ENCODE measurements at regions not wholly inside any gene's neighbourhood (a gene's known extent, or its start where the extent isn't known, plus 50 kb on each side); places are given as distances from the start of the nearest gene placed in this dataset.

- no peaks in the 10 kb centered on the region for H3K9me3 ChIP-seq
- H3K36me3 ChIP-seq = no peaks in the 10 kb centered on the region
- H3K27ac ChIP-seq = no peak overlapping the region
- intact Hi-C loops (cut with DNase I) = no loop called here
- WGBS, 3 donors = 76 to 86% (median 79%) methylated on average over 1 of the region's 1 CpG
- TF ChIP-seq EP300 (IDR thresholded peaks at IDR 0.05) (no peak), POLR2A (IDR thresholded peaks at IDR 0.05) (no peak), CTCF (IDR thresholded peaks at IDR 0.05) (no peak)
- no peak overlapping the region for H3K4me3 ChIP-seq
- H3K27me3 ChIP-seq = no peaks in the 10 kb centered on the region
- H3K4me1 ChIP-seq (ENCODE audit: insufficient read depth) = no peaks in the 10 kb centered on the region
- DNase-seq = no peak
Observed at GRCh38 chr2:122977580-122977979, 1047.5 kb upstream of the CNTNAP5 start.

GRCh38 chr2:122980671-122981070 lies 1044.4 kb upstream of the CNTNAP5 start:
- H3K9me3 ChIP-seq = no peaks in the 10 kb centered on the region
- no peaks in the 10 kb centered on the region for H3K36me3 ChIP-seq
- WGBS, 3 donors = 59 to 61% (median 59%) methylated on average over 5 of the region's 5 CpGs
- DNase-seq = no peak
- no peaks in the 10 kb centered on the region for H3K4me1 ChIP-seq (ENCODE audit: insufficient read depth)
- intact Hi-C loops (cut with DNase I) = loop anchor here in 1 of 4 donors (2.0 kb wide), 1 partner anchor 14 kb away; no protein-coding TSS in a partner anchor
- TF ChIP-seq POLR2A (IDR thresholded peaks at IDR 0.05) (no peak), CTCF (IDR thresholded peaks at IDR 0.05) (no peak), EP300 (IDR thresholded peaks at IDR 0.05) (no peak)
- H3K4me3 ChIP-seq = no peak overlapping the region
- no peak overlapping the region for H3K27ac ChIP-seq
- no peaks in the 10 kb centered on the region for H3K27me3 ChIP-seq

GRCh38 chr2:122982936-122983335 lies 1042.2 kb upstream of the CNTNAP5 start:
- Histone ChIP-seq H3K9me3 (no peaks in the 10 kb centered on the region), H3K36me3 (no peaks in the 10 kb centered on the region), H3K27me3 (no peaks in the 10 kb centered on the region), H3K4me3 (no peak overlapping the region), H3K27ac (no peak overlapping the region), H3K4me1 (ENCODE audit: insufficient read depth) (no peaks in the 10 kb centered on the region)
- no peak for DNase-seq
- intact Hi-C loops (cut with DNase I) = no loop called here
- TF ChIP-seq CTCF (IDR thresholded peaks at IDR 0.05) (no peak), EP300 (IDR thresholded peaks at IDR 0.05) (no peak), POLR2A (IDR thresholded peaks at IDR 0.05) (no peak)
- WGBS, 3 donors = 25 to 55% (median 43%) methylated on average over 1 of the region's 1 CpG

GRCh38 chr2:122988395-122989221 lies 1036.5 kb upstream of the CNTNAP5 start:
- Histone ChIP-seq H3K36me3 (no peaks in the 10 kb centered on the region), H3K4me1 (ENCODE audit: insufficient read depth) (no peaks in the 10 kb centered on the region), H3K4me3 (no peak overlapping the region), H3K9me3 (no peaks in the 10 kb centered on the region), H3K27ac (no peak overlapping the region), H3K27me3 (no peaks in the 10 kb centered on the region)
- no peak for TF ChIP-seq EP300 (IDR thresholded peaks at IDR 0.05)
- TF ChIP-seq POLR2A (IDR thresholded peaks at IDR 0.05) = no peak
- no peak for TF ChIP-seq CTCF (IDR thresholded peaks at IDR 0.05)
- WGBS, 3 donors = 59 to 76% (median 66%) methylated on average over 7 to 8 of the region's 8 CpGs
- intact Hi-C loops (cut with DNase I) = no loop called here
- DNase-seq = no peak

Data from ovary (tissue), 7 donors.